ENCODE measurements at regions not wholly inside any gene's neighbourhood (a gene's known extent, or its start where the extent isn't known, plus 50 kb on each side); places are given as distances from the start of the nearest gene placed in this dataset.
"Not testable (repeated sequence)": the region's sequence is repeated elsewhere in the genome, so short reads cannot be mapped to it uniquely, and the experiment has no call there.

- H3F3A ChIP-seq (ENCODE audit: insufficient read depth, low read length); H3K4me1 ChIP-seq (ENCODE audit: insufficient read depth, low read length, severe bottlenecking); H4K20me1 ChIP-seq (ENCODE audit: insufficient read depth, low read length); H3K4me2 ChIP-seq (ENCODE audit: low read length); H3K9me3 ChIP-seq (ENCODE audit: low read length); H3K27ac ChIP-seq (ENCODE audit: low read depth, low read length, poor library complexity, severe bottlenecking); H3K9ac ChIP-seq (ENCODE audit: low read length); H3K79me2 ChIP-seq (ENCODE audit: insufficient read depth, low read length); H3K9me2 ChIP-seq (ENCODE audit: low read depth, low read length); H3K27me3 ChIP-seq (ENCODE audit: insufficient read depth, low read length); H3K36me3 ChIP-seq (ENCODE audit: insufficient read depth, low read length); H2AFZ ChIP-seq (ENCODE audit: low read length); H3K4me3 ChIP-seq (ENCODE audit: low read depth, low read length, poor library complexity, severe bottlenecking): not testable (repeated sequence)
- peak; percentile 58 for TF ChIP-seq CTCF (IDR thresholded peaks at IDR 0.05; ENCODE audit: low read length)
These were observed 177.6 kb downstream of the TM2D1 start for GRCh38 chr1:61547302-61547701.

- not testable (repeated sequence) for H3K9me2 ChIP-seq (ENCODE audit: low read depth, low read length); H3K36me3 ChIP-seq (ENCODE audit: insufficient read depth, low read length); H4K20me1 ChIP-seq (ENCODE audit: insufficient read depth, low read length); H3K4me1 ChIP-seq (ENCODE audit: insufficient read depth, low read length, severe bottlenecking); H3K27me3 ChIP-seq (ENCODE audit: insufficient read depth, low read length); H3K4me2 ChIP-seq (ENCODE audit: low read length); H3K9me3 ChIP-seq (ENCODE audit: low read length); H3K4me3 ChIP-seq (ENCODE audit: low read depth, low read length, poor library complexity, severe bottlenecking); H3K9ac ChIP-seq (ENCODE audit: low read length); H3K27ac ChIP-seq (ENCODE audit: low read depth, low read length, poor library complexity, severe bottlenecking); H2AFZ ChIP-seq (ENCODE audit: low read length); H3K79me2 ChIP-seq (ENCODE audit: insufficient read depth, low read length); H3F3A ChIP-seq (ENCODE audit: insufficient read depth, low read length)
These were observed 180.1 kb downstream of the TM2D1 start for GRCh38 chr1:61544870-61545269.

GRCh38 chr1:61543498-61543897 lies 181.4 kb downstream of the TM2D1 start:
- not testable (repeated sequence) for H3K4me2 ChIP-seq (ENCODE audit: low read length); H3K27ac ChIP-seq (ENCODE audit: low read depth, low read length, poor library complexity, severe bottlenecking); H2AFZ ChIP-seq (ENCODE audit: low read length); H3K4me1 ChIP-seq (ENCODE audit: insufficient read depth, low read length, severe bottlenecking); H3K36me3 ChIP-seq (ENCODE audit: insufficient read depth, low read length); H3K27me3 ChIP-seq (ENCODE audit: insufficient read depth, low read length); H3K4me3 ChIP-seq (ENCODE audit: low read depth, low read length, poor library complexity, severe bottlenecking); H3K9ac ChIP-seq (ENCODE audit: low read length); H3K79me2 ChIP-seq (ENCODE audit: insufficient read depth, low read length); H3K9me2 ChIP-seq (ENCODE audit: low read depth, low read length); H4K20me1 ChIP-seq (ENCODE audit: insufficient read depth, low read length); H3F3A ChIP-seq (ENCODE audit: insufficient read depth, low read length); H3K9me3 ChIP-seq (ENCODE audit: low read length)

GRCh38 chr1:61539720-61540462 lies 185.1 kb downstream of the TM2D1 start:
- TF ChIP-seq CTCF (IDR thresholded peaks at IDR 0.05; ENCODE audit: low read length) (no peak), EZH2 (IDR thresholded peaks at IDR 0.05; ENCODE audit: borderline replicate concordance, low read length) (no peak)
- no peaks in the 10 kb centered on the region for H3K4me1 ChIP-seq (ENCODE audit: insufficient read depth, low read length, severe bottlenecking)
- H3K79me2 ChIP-seq (ENCODE audit: insufficient read depth, low read length), result no peaks in the 10 kb centered on the region
- H3K27me3 ChIP-seq (ENCODE audit: insufficient read depth, low read length), result no peaks in the 10 kb centered on the region; the same call in 1 of the 2 replicates
- H2AFZ ChIP-seq (ENCODE audit: low read length), result no peak overlapping the region
- H3K4me2 ChIP-seq (ENCODE audit: low read length), result no peak overlapping the region
- H3K9ac ChIP-seq (ENCODE audit: low read length), result no peak overlapping the region
- no peaks in the 10 kb centered on the region for H3K9me3 ChIP-seq (ENCODE audit: low read length)
- no peaks in the 10 kb centered on the region for H3K36me3 ChIP-seq (ENCODE audit: insufficient read depth, low read length)
- H4K20me1 ChIP-seq (ENCODE audit: insufficient read depth, low read length), result no peaks in the 10 kb centered on the region
- H3F3A ChIP-seq (ENCODE audit: insufficient read depth, low read length), result no peaks in the 10 kb centered on the region
- H3K4me3 ChIP-seq (ENCODE audit: low read depth, low read length, poor library complexity, severe bottlenecking), result no peak overlapping the region
- no peak overlapping the region for H3K27ac ChIP-seq (ENCODE audit: low read depth, low read length, poor library complexity, severe bottlenecking)
- no peaks in the 10 kb centered on the region for H3K9me2 ChIP-seq (ENCODE audit: low read depth, low read length)

Data from OCI-LY1 (cell line).